ENCODE measurements at regions not wholly inside any gene's neighbourhood (a gene's known extent, or its start where the extent isn't known, plus 50 kb on each side); places are given as distances from the start of the nearest gene placed in this dataset.

DNA sequence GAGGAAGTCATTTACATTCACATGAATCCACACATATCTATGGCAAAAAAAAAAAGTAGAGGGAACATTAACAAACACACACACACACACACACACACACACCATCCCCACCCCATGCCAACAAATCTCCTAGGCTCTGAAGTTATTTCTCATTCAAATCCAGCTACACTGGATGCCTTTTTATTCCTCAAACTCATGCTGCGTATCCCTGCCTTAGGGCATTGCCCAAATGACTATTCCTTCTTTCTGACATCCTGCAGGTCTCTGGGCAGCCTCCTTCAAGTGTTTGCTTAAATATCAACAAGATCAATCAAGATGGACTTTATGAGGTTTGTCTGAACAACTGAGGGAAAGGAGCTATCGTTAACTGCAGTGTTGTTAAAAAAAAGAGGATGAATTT is 106.5 kb upstream of the FAM9A start:
- TF ChIP-seq, protein P1, sequence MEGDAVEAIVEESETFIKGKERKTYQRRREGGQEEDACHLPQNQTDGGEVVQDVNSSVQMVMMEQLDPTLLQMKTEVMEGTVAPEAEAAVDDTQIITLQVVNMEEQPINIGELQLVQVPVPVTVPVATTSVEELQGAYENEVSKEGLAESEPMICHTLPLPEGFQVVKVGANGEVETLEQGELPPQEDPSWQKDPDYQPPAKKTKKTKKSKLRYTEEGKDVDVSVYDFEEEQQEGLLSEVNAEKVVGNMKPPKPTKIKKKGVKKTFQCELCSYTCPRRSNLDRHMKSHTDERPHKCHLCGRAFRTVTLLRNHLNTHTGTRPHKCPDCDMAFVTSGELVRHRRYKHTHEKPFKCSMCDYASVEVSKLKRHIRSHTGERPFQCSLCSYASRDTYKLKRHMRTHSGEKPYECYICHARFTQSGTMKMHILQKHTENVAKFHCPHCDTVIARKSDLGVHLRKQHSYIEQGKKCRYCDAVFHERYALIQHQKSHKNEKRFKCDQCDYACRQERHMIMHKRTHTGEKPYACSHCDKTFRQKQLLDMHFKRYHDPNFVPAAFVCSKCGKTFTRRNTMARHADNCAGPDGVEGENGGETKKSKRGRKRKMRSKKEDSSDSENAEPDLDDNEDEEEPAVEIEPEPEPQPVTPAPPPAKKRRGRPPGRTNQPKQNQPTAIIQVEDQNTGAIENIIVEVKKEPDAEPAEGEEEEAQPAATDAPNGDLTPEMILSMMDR (IDR thresholded peaks at IDR 0.05) = no peak
- DNase-seq (ENCODE audit: low spot score) = no peak
- H3K4me3 ChIP-seq = no peak overlapping the region
- H3K27ac ChIP-seq = no peak overlapping the region

DNA sequence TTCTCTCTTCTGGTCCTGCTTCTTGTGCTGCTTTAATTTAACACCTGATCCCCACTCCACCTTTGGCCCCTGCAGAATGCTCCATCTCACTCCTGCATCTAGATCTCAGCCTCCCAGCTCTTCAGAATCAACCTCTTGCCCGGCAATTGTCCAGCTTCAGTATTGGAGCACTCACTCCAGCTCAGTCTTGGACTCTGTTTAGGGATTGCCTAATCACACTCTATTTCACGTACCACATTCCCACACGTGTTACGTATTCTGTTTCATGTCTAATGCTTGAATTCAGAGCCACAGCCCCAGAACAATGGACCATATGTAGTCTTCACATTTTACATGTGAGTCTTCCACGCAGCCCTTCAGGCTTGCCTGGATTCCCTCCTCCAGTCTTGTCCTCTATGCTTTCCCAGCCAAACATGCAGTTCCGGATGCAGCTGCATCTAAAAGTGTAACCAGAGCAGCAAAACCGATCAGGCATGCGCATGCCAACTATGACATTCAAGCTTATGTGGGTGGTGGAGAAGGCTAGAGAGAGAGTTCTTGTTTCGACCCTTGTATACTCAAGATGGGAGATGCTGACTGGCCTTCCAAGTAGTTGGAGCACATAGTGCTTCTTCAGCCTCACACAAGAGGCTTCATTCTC is 105.2 kb upstream of the FAM9A start:
- no peak overlapping the region for H3K4me3 ChIP-seq
- no peak for DNase-seq (ENCODE audit: low spot score)
- H3K27ac ChIP-seq = no peak overlapping the region
- TF ChIP-seq, protein P1 (IDR thresholded peaks at IDR 0.05) = no peak

DNA sequence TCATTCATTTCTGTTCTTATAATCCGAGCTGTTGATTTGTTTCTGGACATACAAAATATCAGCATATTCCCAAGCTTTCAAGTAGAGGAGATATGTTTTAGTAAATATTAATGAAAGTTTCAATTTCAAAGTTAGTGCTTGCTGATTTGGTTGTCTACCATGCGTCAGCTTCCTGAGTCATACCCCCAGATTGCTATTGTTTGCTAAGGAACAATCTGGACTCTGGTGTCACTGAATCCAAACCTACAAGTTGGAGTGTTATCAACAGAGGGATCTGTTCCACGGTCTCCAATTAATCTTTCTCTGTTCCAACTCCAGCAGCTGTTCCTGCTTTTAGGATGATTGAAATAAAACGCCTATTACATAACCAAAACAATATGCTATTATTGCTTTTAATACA is 96.1 kb upstream of the FAM9A start:
- H3K4me3 ChIP-seq = no peak overlapping the region
- TF ChIP-seq, protein P1 (IDR thresholded peaks at IDR 0.05) = no peak
- no peak for DNase-seq (ENCODE audit: low spot score)
- no peak overlapping the region for H3K27ac ChIP-seq

GRCh38 chrX:8890794-8891193 is 89.6 kb upstream of the FAM9A start:
- no peak overlapping the region for H3K27ac ChIP-seq
- TF ChIP-seq, protein P1 (IDR thresholded peaks at IDR 0.05) = no peak
- no peak overlapping the region for H3K4me3 ChIP-seq
- no peak for DNase-seq (ENCODE audit: low spot score)

GRCh38 chrX:8887004-8887403 is 85.8 kb upstream of the FAM9A start:
- TF ChIP-seq, protein P1 (IDR thresholded peaks at IDR 0.05) = no peak
- Histone ChIP-seq H3K4me3 (no peak overlapping the region), H3K27ac (no peak overlapping the region)
- no peak for DNase-seq (ENCODE audit: low spot score)

- no peak overlapping the region for H3K27ac ChIP-seq
- no peak for DNase-seq (ENCODE audit: low spot score)
- H3K4me3 ChIP-seq = no peak overlapping the region
- TF ChIP-seq, protein P1 (IDR thresholded peaks at IDR 0.05) = no peak
Observed at GRCh38 chrX:8879750-8880149, 78.6 kb upstream of the FAM9A start.

GRCh38 chrX:8873956-8874355 is 72.8 kb upstream of the FAM9A start:
- DNase-seq (ENCODE audit: low spot score) = no peak
- Histone ChIP-seq H3K27ac (no peak overlapping the region), H3K4me3 (no peak overlapping the region)
- TF ChIP-seq, protein P1 (IDR thresholded peaks at IDR 0.05) = no peak
